HUES6 (cell line): ENCODE measurements at regions not wholly inside any gene's neighbourhood (a gene's known extent, or its start where the extent isn't known, plus 50 kb on each side); places are given as distances from the start of the nearest gene placed in this dataset.

Source experiments
- H3K27ac ChIP-seq: 2 replicates; pipeline ENCODE4 v1.7.0; 2013; ENCODE audit warnings: low read depth, mild to moderate bottlenecking, low read length, inconsistent platforms
- H3K27me3 ChIP-seq: 2 replicates; pipeline ENCODE4 v1.6.1; 2013; ENCODE audit warnings: low read length; ENCODE audit not compliant: control insufficient read depth, insufficient read depth
- H3K36me3 ChIP-seq: 2 replicates; pipeline ENCODE4 v1.6.1; 2013; ENCODE audit warnings: low read length; ENCODE audit not compliant: control insufficient read depth, insufficient read depth
- H3K4me1 ChIP-seq: 2 replicates; pipeline ENCODE4 v1.6.1; 2013; ENCODE audit warnings: low read length; ENCODE audit not compliant: control insufficient read depth, insufficient read depth
- H3K4me3 ChIP-seq: 2 replicates; pipeline ENCODE4 v1.5.1; 2013; ENCODE audit warnings: low read depth, low read length
- H3K9ac ChIP-seq: one replicate; pipeline ENCODE4 v1.6.1; 2013; ENCODE audit warnings: mild to moderate bottlenecking, low read length
- H3K9me3 ChIP-seq: 2 replicates; pipeline ENCODE4 v1.6.1; 2013; ENCODE audit warnings: low read depth, low read length; ENCODE audit not compliant: control insufficient read depth, insufficient read depth

DNA sequence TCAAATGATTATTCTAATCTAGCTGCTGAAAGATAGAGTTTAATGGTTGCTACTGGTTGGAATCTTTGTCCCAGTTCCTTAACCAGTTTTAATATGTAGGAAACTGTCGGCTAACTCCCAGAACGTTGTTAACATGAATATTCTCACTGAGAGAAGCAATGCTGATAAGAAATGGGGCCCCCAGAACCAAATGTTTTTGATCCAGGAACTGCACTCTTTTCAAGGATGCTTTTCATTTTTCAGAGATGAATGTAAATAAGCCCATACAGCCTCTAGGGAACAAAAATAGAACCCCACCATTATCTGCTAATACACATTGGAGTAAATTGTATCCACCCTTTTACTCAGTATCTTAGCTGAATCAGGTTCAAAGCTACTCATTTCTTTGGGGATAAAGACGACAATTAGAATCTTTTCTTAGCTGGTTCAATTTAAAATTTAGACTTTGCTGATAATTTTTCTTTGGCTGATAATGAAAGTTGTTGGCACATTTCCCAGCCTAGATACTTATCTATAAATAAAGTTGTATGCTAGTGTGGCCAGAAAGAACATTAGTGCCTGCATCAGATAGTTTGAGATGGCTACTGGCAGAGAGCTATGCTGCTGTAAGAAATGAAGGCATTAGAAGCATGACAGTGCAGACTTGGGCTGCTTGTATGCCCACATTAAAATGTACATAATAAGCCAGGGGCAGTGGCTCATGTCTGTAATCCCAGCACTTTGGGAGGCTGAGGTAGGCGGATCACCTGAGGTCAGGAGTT is 323.3 kb upstream of the PDGFD start:
- H3K9me3 ChIP-seq = peaks cover 30% of the 10 kb centered on the region
- H3K36me3 ChIP-seq = no peaks in the 10 kb centered on the region
- no peak overlapping the region for H3K27ac ChIP-seq
- no peak overlapping the region for H3K4me3 ChIP-seq
- no peak overlapping the region for H3K9ac ChIP-seq
- no peaks in the 10 kb centered on the region for H3K4me1 ChIP-seq
- H3K27me3 ChIP-seq = no peaks in the 10 kb centered on the region

DNA sequence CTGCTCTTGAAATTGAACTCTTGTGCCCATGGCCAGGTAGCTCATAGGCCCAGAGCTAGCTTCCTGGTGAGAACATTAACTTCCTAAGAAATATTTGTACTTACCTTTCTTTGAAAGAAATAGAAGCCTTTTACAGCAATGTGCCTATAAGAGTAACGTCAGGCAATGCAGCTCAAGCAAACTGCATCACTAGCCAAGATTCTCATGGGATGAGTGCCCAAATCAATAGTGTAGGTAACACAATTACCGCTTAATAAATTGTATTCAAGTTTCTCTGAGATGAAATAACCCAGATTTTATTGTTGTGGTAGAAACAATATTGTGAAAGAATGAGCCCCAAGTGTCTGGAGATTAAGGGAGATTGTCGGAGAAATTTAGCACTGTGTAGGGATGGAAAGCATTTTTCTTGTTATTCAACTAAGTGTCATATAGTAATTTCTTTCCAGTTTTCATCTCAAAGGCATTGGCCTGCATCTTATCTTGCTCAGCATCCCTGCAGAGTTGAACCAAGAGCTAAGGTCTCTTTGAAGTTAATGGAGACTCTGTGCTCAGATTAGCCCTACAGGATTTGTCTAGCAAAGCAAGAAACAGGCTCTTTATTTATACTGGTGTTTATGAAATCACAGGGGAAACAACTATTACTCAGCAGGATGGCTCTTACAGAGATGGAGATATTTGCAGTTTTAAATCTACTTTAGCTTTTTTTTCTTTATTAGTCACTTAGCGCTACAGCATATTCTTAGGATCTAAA is 321.0 kb upstream of the PDGFD start:
- Histone ChIP-seq H3K27me3 (no peaks in the 10 kb centered on the region), H3K4me1 (no peaks in the 10 kb centered on the region), H3K9ac (no peak overlapping the region), H3K27ac (no peak overlapping the region), H3K9me3 (peaks cover 16% of the 10 kb centered on the region), H3K36me3 (no peaks in the 10 kb centered on the region), H3K4me3 (no peak overlapping the region)

- no peaks in the 10 kb centered on the region for H3K36me3 ChIP-seq
- H3K27me3 ChIP-seq = no peaks in the 10 kb centered on the region
- no peak overlapping the region for H3K4me3 ChIP-seq
- H3K4me1 ChIP-seq = no peaks in the 10 kb centered on the region
- 0 out of 2 replicates have a peak, but pooled peaks cover 3% of the 10 kb centered on the region for H3K9me3 ChIP-seq
- no peak overlapping the region for H3K9ac ChIP-seq
- H3K27ac ChIP-seq = no peak overlapping the region
Measured at GRCh38 chr11:104476898-104477297, 313.0 kb upstream of the PDGFD start.

DNA sequence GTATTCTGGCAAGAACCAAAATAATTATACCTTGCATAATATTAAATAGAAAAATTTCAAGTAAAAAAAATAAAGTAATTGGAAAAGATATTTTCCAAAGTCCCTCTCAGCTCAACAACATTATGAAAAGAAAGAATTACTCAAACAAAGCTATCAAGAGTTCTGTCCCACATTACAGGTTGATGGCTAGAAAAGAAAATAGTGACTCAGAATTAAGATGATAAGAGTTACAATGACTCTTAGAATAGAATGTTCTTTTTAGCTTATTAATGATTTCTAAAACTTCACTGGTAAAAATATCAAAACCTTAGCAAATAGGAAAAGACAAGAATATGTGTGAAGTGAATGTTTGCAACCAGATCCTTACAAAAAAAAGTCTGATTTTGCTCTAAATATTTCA is 312.5 kb upstream of the PDGFD start:
- no peaks in the 10 kb centered on the region for H3K4me1 ChIP-seq
- H3K4me3 ChIP-seq = no peak overlapping the region
- H3K27ac ChIP-seq = no peak overlapping the region
- no peak overlapping the region for H3K9ac ChIP-seq
- H3K9me3 ChIP-seq = no peaks in the 10 kb centered on the region
- H3K36me3 ChIP-seq = no peaks in the 10 kb centered on the region
- H3K27me3 ChIP-seq = no peaks in the 10 kb centered on the region

- Histone ChIP-seq H3K36me3 (no peaks in the 10 kb centered on the region), H3K27me3 (no peaks in the 10 kb centered on the region), H3K27ac (no peak overlapping the region), H3K9ac (no peak overlapping the region), H3K4me1 (no peaks in the 10 kb centered on the region), H3K4me3 (no peak overlapping the region), H3K9me3 (no peaks in the 10 kb centered on the region)
Measured at GRCh38 chr11:104467404-104467803, 303.5 kb upstream of the PDGFD start.

DNA sequence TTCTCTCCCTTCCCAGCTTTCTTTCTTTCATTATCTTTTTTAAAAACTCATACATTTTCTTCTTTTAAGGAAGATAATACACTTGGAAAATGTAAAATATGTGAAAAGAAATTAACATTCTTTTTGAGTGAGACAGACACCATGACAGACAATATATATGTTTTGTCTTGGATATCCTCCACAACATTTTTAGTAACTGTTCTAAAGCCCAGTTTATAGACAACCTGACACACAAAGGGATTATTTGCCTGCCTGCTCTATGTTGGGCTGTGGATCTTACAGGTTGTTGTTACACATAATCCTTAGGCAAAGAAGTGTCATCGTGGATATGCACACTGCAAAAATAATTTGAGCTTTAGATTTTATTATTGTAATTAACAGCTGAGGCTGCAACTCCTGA is 301.4 kb upstream of the PDGFD start:
- Histone ChIP-seq H3K4me1 (no peaks in the 10 kb centered on the region), H3K36me3 (no peaks in the 10 kb centered on the region), H3K27me3 (no peaks in the 10 kb centered on the region), H3K9ac (no peak overlapping the region), H3K27ac (no peak overlapping the region), H3K4me3 (no peak overlapping the region), H3K9me3 (no peaks in the 10 kb centered on the region)

DNA sequence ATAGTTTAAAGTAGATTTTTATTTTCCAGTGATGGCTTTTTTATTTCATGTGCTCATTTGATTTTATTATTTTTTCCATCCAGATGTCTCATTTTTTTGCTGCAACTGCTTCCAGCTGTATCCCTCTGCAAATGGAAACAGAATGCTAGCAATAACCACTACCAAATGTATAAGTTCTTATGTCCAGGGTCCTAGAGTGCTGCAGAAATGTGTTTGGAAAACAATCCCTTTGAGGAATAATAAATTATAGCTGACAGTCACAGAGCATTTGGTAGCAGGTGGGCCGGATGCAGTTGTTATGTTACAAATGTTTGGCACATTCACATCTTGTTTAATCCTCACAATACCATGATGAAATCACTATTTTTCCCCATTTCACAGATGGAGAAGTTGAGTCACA is 300.7 kb upstream of the PDGFD start:
- Histone ChIP-seq H3K9me3 (no peaks in the 10 kb centered on the region), H3K27ac (no peak overlapping the region), H3K27me3 (no peaks in the 10 kb centered on the region), H3K36me3 (no peaks in the 10 kb centered on the region), H3K4me1 (no peaks in the 10 kb centered on the region), H3K9ac (no peak overlapping the region), H3K4me3 (no peak overlapping the region)

- Histone ChIP-seq H3K36me3 (no peaks in the 10 kb centered on the region), H3K27ac (no peak overlapping the region), H3K9ac (no peak overlapping the region), H3K27me3 (no peaks in the 10 kb centered on the region), H3K9me3 (no peaks in the 10 kb centered on the region), H3K4me1 (no peaks in the 10 kb centered on the region), H3K4me3 (no peak overlapping the region)
Measured at GRCh38 chr11:104462341-104462740, 298.4 kb upstream of the PDGFD start.

- H3K9ac ChIP-seq = no peak overlapping the region
- H3K36me3 ChIP-seq = no peaks in the 10 kb centered on the region
- no peaks in the 10 kb centered on the region for H3K27me3 ChIP-seq
- H3K27ac ChIP-seq = no peak overlapping the region
- no peak overlapping the region for H3K4me3 ChIP-seq
- no peaks in the 10 kb centered on the region for H3K4me1 ChIP-seq
- 0 out of 2 replicates have a peak, but pooled peaks cover 3% of the 10 kb centered on the region for H3K9me3 ChIP-seq
Measured at GRCh38 chr11:104451197-104451893, 287.4 kb upstream of the PDGFD start.

DNA sequence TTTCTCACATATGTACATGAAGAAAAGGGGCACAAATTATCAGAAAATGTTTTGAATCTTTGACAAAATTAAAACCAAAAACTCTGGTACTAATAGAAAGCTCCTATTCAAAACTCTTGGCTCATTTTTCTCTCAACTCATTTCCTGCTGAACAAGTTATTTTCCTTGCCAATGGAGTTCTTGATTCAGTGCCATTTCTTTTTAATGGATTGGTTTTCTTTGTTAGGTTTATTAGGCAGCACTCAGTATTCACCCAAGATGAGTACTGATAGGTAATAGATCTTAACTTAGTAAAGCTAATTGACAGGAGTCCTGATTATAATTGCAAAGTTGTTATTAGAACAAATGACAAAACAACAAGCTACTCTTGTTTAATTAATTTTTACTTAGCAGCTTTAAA is 279.4 kb upstream of the PDGFD start:
- no peak overlapping the region for H3K27ac ChIP-seq
- H3K4me1 ChIP-seq = no peaks in the 10 kb centered on the region

GRCh38 chr11:104442321-104442720 is 278.4 kb upstream of the PDGFD start:
- no peaks in the 10 kb centered on the region for H3K4me1 ChIP-seq
- no peak overlapping the region for H3K27ac ChIP-seq
- 0 out of 2 replicates have a peak, but pooled peaks cover 3% of the 10 kb centered on the region for H3K9me3 ChIP-seq
- no peaks in the 10 kb centered on the region for H3K27me3 ChIP-seq
- no peak overlapping the region for H3K4me3 ChIP-seq
- H3K36me3 ChIP-seq = no peaks in the 10 kb centered on the region
- H3K9ac ChIP-seq = no peak overlapping the region

More for the DNA sequence above, 279.4 kb upstream of the PDGFD start:
- H3K27me3 ChIP-seq = no peaks in the 10 kb centered on the region
- no peaks in the 10 kb centered on the region for H3K36me3 ChIP-seq
- no peak overlapping the region for H3K9ac ChIP-seq
- 0 out of 2 replicates have a peak, but pooled peaks cover 3% of the 10 kb centered on the region for H3K9me3 ChIP-seq
- no peak overlapping the region for H3K4me3 ChIP-seq
